NT2/D1 (cell line): ENCODE measurements at regions not wholly inside any gene's neighbourhood (a gene's known extent, or its start where the extent isn't known, plus 50 kb on each side); places are given as distances from the start of the nearest gene placed in this dataset.

ENCODE experiments used
- DNase-seq: peaks from one replicate; pipeline ENCODE4 v3.0.0-alpha.2; 2011; ENCODE audit warnings: low read depth, low spot score
- H3K27me3 ChIP-seq: 2 replicates; pipeline ENCODE4 v1.6.0; 2011; ENCODE audit warnings: mild to moderate bottlenecking; ENCODE audit not compliant: insufficient read length, insufficient read depth
- H3K36me3 ChIP-seq: 2 replicates; pipeline ENCODE4 v1.6.1; 2011; ENCODE audit warnings: mild to moderate bottlenecking, low read length, mixed read lengths; ENCODE audit not compliant: insufficient read depth, insufficient read length
- H3K4me1 ChIP-seq: 2 replicates; pipeline ENCODE4 v1.5.1; 2011; ENCODE audit not compliant: insufficient read depth, insufficient read length
- H3K4me3 ChIP-seq: 2 replicates; pipeline ENCODE4 v1.5.1; 2011; ENCODE audit warnings: low read depth; ENCODE audit not compliant: insufficient read length
- H3K9ac ChIP-seq: 2 replicates; pipeline ENCODE4 v1.6.0; 2011; ENCODE audit warnings: low read depth; ENCODE audit not compliant: insufficient read length
- H3K9me3 ChIP-seq: 2 replicates; pipeline ENCODE4 v1.5.1; 2011; ENCODE audit warnings: mild to moderate bottlenecking, low read length; ENCODE audit not compliant: insufficient read depth
- SUZ12 ChIP-seq: IDR thresholded peaks from 2 replicates; pipeline ENCODE4 v1.6.1; 2011; ENCODE audit not compliant: insufficient read length, insufficient read depth; ENCODE audit errors: extremely low read depth
- YY1 ChIP-seq: IDR thresholded peaks from 2 replicates; pipeline ENCODE4 v1.6.1; 2011; ENCODE audit not compliant: insufficient read length, insufficient read depth
- ZNF274 ChIP-seq: IDR thresholded peaks from 2 replicates; pipeline ENCODE4 v1.6.1; 2011; ENCODE audit warnings: mild to moderate bottlenecking, low read depth, low read length

DNA sequence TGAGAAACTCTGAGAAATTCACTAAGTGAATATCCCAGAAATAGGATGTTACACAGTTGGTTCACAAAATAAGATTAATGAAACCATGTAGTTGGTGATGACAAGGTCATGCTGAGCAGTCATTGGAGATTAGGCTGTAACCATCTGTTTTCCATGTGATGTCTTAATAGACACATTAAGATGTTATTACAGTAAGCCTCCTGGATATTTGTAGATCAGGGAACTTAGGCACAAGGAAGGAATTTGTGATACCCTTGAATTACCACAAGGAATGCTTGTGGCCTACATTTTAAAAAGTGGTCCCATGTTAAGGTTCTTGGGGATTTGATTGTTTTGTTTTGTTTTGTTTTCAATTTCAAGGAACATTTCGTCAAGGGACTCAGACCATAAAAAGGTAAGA is 185.6 kb upstream of the BANK1 start:
- Histone ChIP-seq H3K27me3 (no peaks in the 10 kb centered on the region), H3K4me1 (no peaks in the 10 kb centered on the region), H3K4me3 (no peak overlapping the region), H3K9ac (no peak overlapping the region), H3K9me3 (no peaks in the 10 kb centered on the region), H3K36me3 (no peaks in the 10 kb centered on the region)
- DNase-seq, result no peak
- TF ChIP-seq YY1 (no peak), SUZ12 (no peak), ZNF274 (no peak)

GRCh38 chr4:101600287-101600686 is 190.2 kb upstream of the BANK1 start:
- Histone ChIP-seq H3K27me3 (no peaks in the 10 kb centered on the region), H3K4me1 (no peaks in the 10 kb centered on the region), H3K9me3 (no peaks in the 10 kb centered on the region), H3K9ac (no peak overlapping the region), H3K36me3 (no peaks in the 10 kb centered on the region), H3K4me3 (no peak overlapping the region)
- no peak for DNase-seq
- TF ChIP-seq ZNF274 (no peak), SUZ12 (no peak), YY1 (no peak)

DNA sequence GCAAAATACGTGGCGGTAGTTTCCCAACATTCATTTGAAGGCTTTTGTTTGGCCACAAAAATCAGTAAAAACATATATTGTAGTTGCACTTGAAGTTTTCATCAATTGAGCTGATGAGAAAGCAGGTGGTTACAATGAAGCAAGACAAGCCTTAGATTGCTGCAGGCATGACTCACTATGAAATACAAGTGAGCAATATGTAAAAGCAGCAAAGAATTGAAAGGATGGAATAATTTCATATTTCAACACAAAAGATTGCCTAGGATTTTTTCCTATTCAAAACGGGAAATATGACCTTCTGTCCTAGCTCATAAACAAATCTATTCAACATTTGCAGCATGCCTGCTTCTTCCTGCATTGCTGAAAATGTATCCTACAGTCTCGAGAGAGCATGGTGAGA is 190.9 kb upstream of the BANK1 start:
- DNase-seq, result no peak

DNA sequence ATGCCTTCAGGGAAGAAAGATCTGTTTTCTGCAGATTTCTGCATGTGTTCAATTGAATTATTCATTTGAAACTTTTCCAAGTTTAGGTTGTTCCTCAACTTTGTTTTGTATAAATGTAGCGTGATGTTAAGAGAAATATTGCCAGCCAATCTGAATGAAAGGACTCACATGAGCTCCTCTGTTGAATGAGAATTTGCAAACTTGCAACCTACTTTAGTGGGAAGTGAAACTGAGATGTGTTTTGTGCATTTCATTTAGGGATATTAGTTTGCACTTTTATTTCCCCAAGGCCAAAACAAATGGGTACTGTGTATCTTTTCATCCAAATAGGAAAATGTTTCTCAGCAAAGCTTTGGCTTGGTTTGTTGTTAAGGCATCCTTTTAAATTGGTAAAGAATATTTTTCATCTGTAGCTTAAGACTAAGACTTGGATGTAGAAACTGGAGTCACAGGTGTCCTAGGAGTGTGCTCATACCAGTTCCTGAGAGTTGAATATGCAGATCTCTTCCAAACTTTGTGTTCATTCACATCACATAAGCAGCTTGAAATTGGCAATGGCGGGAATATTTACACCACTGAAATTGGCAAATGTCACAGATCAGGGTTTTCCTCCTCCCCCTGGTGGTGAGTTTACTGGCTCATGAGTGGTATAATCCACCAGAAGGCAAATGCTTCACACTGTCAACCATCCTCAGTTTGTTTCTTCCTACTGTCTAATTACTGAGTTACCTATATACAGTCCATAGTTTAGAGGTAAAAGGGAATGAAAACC is 193.6 kb upstream of the BANK1 start:
- no peaks in the 10 kb centered on the region for H3K27me3 ChIP-seq

More for the DNA sequence above, 190.9 kb upstream of the BANK1 start:
- no peak for TF ChIP-seq SUZ12
- no peaks in the 10 kb centered on the region for H3K27me3 ChIP-seq
- H3K36me3 ChIP-seq, result no peaks in the 10 kb centered on the region
- no peak overlapping the region for H3K9ac ChIP-seq
- H3K9me3 ChIP-seq, result no peaks in the 10 kb centered on the region
- H3K4me1 ChIP-seq, result no peaks in the 10 kb centered on the region
- no peak overlapping the region for H3K4me3 ChIP-seq

DNA sequence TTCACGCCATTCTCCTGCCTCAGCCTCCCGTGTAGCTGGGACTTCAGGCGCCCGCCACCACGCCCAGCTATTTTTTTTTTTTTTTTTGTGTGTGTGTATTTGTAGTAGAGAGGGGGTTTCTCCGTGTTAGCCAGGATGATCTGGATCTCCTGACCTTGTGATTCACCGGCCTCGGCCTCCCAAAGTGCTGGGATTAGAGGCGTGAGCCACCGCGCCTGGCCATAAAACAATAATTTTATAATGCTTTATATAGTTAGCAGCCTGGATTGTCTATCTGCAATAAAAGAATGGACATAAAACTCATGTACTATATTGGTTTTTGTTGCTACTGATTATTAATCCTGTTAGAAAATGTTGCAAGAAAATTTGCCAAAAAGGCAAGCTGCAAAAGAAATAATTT is 195.9 kb upstream of the BANK1 start:
- Histone ChIP-seq H3K36me3 (no peaks in the 10 kb centered on the region), H3K9me3 (no peaks in the 10 kb centered on the region), H3K9ac (no peak overlapping the region), H3K4me1 (no peaks in the 10 kb centered on the region), H3K27me3 (no peaks in the 10 kb centered on the region), H3K4me3 (no peak overlapping the region)
- TF ChIP-seq YY1 (no peak), SUZ12 (no peak), ZNF274 (no peak)
- no peak for DNase-seq

More for the DNA sequence above, 193.6 kb upstream of the BANK1 start:
- Histone ChIP-seq H3K9ac (no peak overlapping the region), H3K9me3 (no peaks in the 10 kb centered on the region), H3K4me1 (no peaks in the 10 kb centered on the region), H3K36me3 (no peaks in the 10 kb centered on the region), H3K4me3 (no peak overlapping the region)
- no peak for TF ChIP-seq SUZ12
- no peak for TF ChIP-seq YY1
- no peak for TF ChIP-seq ZNF274
- DNase-seq, result no peak

DNA sequence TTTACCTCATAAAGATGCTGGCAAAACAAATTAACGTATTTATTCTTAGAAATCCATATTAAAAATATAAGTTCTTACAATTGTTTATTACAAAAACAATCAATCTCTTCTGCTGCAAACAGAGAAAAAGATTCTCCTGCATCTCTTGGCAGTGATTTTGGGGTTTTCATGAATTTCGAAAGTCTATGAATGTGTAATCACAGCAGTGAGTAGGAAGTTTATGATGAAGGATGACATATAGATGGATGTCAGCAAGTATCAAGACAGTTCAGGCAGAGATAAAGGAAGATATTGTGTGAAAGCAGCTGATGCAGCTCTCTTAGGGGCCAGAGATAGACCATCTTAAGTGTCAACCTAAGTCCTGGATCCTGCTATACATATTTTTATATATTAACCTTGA is 196.9 kb upstream of the BANK1 start:
- H3K4me1 ChIP-seq, result no peaks in the 10 kb centered on the region
- H3K9ac ChIP-seq, result no peak overlapping the region
- DNase-seq, result no peak
- TF ChIP-seq YY1 (no peak), ZNF274 (no peak), SUZ12 (no peak)
- H3K4me3 ChIP-seq, result no peak overlapping the region
- no peaks in the 10 kb centered on the region for H3K9me3 ChIP-seq
- H3K27me3 ChIP-seq, result no peaks in the 10 kb centered on the region
- H3K36me3 ChIP-seq, result no peaks in the 10 kb centered on the region

- no peak for TF ChIP-seq ZNF274
- TF ChIP-seq SUZ12, result no peak
- no peak for TF ChIP-seq YY1
- H3K27me3 ChIP-seq, result no peaks in the 10 kb centered on the region
These were observed 206.2 kb upstream of the BANK1 start for GRCh38 chr4:101584306-101584705.

More at GRCh38 chr4:101584306-101584705, 206.2 kb upstream of the BANK1 start:
- Histone ChIP-seq H3K36me3 (no peaks in the 10 kb centered on the region), H3K4me3 (no peak overlapping the region), H3K9me3 (no peaks in the 10 kb centered on the region), H3K9ac (no peak overlapping the region), H3K4me1 (no peaks in the 10 kb centered on the region)
- no peak for DNase-seq
